GM12872 (cell line): ENCODE measurements at regions not wholly inside any gene's neighbourhood (a gene's known extent, or its start where the extent isn't known, plus 50 kb on each side); places are given as distances from the start of the nearest gene placed in this dataset.
A peak's percentile ranks its signal among the peaks of the same experiment; 100 is the strongest.

Experiments used
- CTCF ChIP-seq: IDR thresholded peaks from 3 replicates; pipeline ENCODE4 v1.5.1; 2011; ENCODE audit warnings: low read depth, mild to moderate bottlenecking, low read length, moderate library complexity; ENCODE audit not compliant: insufficient read depth

DNA sequence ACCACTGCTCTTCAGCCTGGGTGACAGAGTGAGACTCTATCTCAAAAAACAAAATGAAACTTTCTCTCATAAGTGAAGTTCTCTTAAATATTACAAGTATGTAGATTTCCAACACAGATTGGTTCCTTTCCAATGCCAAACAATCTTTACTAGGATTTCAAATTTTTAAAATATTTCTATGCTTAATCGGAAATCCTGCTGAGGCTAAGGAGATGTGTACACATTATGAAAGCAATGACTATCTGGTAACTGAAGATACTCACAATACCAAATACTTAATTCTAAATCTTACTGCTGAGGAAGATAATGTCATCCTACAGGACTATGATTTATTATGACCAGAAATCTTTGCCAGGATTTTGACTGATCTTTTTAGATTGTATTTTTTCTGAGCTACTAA, 255.6 kb upstream of the ZNF717 start:
- TF ChIP-seq CTCF = no peak

DNA sequence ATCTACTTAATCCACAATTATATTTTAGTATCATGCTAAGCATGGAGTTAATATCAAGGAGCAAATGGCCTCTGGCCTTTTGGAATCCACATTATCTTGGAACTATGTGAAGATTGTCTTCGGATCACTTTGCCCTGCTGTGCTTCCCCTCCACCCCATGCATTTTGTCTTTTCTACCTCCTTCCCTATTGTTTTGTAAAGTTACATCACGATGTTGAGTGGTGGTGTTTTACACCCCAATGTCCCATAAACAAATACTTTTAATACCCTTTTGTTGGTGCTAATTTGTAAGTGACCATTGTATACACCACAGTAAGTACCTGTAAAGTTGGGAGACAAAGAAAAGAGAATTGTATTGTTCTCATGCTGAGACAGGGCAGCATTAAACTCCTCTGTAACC, 258.4 kb upstream of the ZNF717 start:
- TF ChIP-seq CTCF = no peak

- peak; percentile 39; the same call in 2 of the 3 replicates for TF ChIP-seq CTCF
Measured at GRCh38 chr3:76044601-76045600, 259.6 kb upstream of the ZNF717 start.

DNA sequence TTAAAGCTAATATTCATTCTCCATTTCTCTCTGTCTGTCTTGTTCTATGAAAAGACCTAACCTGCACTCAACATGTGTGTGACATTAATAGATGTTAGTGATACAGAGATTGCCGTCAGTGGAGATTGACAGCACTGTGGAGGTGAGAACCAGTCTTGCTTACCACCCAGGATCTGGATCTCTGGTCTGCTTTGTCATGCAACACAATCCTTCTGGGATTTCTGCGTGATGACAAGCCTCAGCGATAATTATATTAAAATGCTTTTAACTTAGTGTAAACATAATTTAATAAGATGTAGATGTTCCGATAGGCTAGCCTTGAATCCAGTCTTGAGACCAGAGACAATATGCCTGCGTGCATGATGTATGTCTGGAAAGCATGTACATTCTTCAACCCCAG, 262.0 kb upstream of the ZNF717 start:
- TF ChIP-seq CTCF = no peak

DNA sequence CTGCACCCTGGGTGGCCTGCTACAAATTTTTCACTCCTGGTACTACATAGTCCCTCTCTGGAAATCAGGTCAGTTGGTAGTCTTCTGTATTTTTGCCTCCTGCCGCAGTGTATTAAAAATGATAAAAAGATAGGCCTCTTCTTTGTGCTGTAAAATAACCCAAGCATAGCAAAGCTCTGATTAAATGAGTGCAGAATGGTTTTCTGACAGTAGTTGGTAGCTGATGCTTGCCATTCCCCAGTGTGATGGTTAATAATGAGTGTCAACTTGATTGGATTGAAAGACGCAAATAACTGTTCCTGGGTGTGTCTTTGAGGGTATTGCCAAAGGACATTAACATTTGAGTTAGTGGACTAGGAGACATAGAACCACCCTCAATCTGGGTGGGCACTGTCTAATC, 264.4 kb upstream of the ZNF717 start:
- no peak for TF ChIP-seq CTCF

- TF ChIP-seq CTCF = no peak
Measured at GRCh38 chr3:76051145-76051544, 265.8 kb upstream of the ZNF717 start.

DNA sequence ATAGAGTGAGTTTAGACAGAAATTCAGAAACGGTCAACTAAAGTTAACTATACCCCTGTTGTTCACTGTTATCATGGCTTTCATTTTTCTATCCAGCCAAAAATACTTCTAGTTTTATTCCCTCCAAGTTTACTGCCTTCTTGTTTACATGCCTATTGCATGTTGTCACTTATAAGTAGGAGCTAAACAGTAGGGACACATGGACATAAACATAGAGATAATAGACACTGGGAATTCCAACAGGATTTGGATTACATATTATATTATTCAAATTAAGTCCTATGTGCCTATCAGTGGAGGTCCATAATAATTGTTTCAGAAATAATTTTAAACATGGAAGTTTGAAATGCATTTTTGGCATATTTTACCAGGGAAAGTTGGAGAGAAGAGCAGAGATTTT, 269.1 kb upstream of the ZNF717 start:
- no peak for TF ChIP-seq CTCF
